ENCODE measurements at regions not wholly inside any gene's neighbourhood (a gene's known extent, or its start where the extent isn't known, plus 50 kb on each side); places are given as distances from the start of the nearest gene placed in this dataset.

DNA sequence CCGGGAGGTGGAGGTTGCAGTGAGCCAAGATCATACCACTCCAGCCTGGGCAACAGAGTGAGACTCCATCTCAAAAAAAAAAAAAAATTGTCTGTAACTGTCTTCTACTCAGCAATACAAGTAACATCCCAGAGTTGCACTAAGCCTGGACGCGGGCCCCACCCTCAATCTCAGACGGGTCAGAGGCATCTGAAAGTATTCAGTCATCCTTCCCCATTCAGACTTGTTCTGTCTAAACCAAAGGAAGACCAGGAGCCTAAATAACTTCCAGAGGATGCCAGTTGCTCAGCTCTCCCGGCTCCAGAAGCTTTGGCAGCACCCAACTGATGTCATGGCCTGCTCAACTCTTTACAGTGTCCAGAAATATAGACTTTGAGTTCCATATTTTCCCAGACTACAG, 218.6 kb downstream of the AUH start:
- Mint-ChIP-seq H3K27me3 (ENCODE audit: low read depth) (no peaks in the 10 kb centered on the region), H3K9me3 (peaks cover 6% of the 10 kb centered on the region), H3K27ac (no peak overlapping the region), H3K4me1 (peaks cover 3% of the 10 kb centered on the region), H3K36me3 (ENCODE audit: low read depth) (no peaks in the 10 kb centered on the region), H3K4me3 (no peak overlapping the region)
- TF ChIP-seq, protein P1, sequence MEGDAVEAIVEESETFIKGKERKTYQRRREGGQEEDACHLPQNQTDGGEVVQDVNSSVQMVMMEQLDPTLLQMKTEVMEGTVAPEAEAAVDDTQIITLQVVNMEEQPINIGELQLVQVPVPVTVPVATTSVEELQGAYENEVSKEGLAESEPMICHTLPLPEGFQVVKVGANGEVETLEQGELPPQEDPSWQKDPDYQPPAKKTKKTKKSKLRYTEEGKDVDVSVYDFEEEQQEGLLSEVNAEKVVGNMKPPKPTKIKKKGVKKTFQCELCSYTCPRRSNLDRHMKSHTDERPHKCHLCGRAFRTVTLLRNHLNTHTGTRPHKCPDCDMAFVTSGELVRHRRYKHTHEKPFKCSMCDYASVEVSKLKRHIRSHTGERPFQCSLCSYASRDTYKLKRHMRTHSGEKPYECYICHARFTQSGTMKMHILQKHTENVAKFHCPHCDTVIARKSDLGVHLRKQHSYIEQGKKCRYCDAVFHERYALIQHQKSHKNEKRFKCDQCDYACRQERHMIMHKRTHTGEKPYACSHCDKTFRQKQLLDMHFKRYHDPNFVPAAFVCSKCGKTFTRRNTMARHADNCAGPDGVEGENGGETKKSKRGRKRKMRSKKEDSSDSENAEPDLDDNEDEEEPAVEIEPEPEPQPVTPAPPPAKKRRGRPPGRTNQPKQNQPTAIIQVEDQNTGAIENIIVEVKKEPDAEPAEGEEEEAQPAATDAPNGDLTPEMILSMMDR (IDR thresholded peaks at IDR 0.05; ENCODE audit: unreplicated experiment in 3 of 3), result no peak

DNA sequence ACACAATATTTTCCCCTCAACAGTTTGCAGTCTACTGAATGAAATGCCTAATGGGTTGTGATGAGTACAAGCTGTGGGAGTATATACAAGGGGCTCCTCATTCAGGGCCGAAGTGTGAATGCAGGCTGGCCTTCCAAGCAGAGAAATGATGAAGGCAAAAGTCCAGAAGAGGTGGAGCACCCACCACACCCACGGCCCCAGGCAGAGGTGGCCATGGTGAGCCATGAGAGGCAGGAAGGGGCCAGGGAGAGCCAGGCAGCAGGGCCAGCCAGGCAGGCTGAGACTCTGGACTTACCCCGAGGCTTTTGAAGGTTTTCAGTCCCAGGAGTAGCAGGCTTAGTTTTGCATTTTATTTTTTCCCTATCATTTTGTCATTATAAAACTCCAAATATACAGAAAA, 218.1 kb downstream of the AUH start:
- peaks cover 9% of the 10 kb centered on the region for H3K9me3 Mint-ChIP-seq
- no peak overlapping the region for H3K27ac Mint-ChIP-seq
- TF ChIP-seq, protein P1 (IDR thresholded peaks at IDR 0.05; ENCODE audit: unreplicated experiment in 3 of 3), result no peak
- H3K27me3 Mint-ChIP-seq (ENCODE audit: low read depth), result no peaks in the 10 kb centered on the region
- peaks cover 3% of the 10 kb centered on the region for H3K4me1 Mint-ChIP-seq
- H3K4me3 Mint-ChIP-seq, result no peak overlapping the region
- H3K36me3 Mint-ChIP-seq (ENCODE audit: low read depth), result no peaks in the 10 kb centered on the region

DNA sequence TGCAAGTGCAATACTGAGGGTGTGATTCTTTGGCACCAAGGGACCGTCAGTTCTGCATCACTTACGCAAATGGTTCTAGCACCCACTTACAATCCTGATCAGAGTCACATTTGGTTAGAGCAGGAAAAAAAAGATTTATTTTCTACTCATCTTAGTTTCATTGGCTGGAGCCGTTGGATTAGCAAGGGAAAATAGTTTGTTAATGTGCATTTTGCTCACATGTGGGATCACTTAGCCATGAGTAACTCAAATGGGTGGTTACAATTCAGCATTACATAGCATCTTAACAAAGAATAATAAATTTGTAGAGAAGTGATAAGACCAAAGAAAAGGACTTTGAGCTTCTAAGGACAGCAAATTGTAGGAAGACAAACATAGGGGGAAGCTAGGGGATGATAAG, 216.9 kb downstream of the AUH start:
- Mint-ChIP-seq H3K4me1 (peaks cover 3% of the 10 kb centered on the region), H3K9me3 (peaks cover 9% of the 10 kb centered on the region), H3K27me3 (ENCODE audit: low read depth) (no peaks in the 10 kb centered on the region), H3K27ac (no peak overlapping the region), H3K36me3 (ENCODE audit: low read depth) (no peaks in the 10 kb centered on the region), H3K4me3 (no peak overlapping the region)
- TF ChIP-seq, protein P1 (IDR thresholded peaks at IDR 0.05; ENCODE audit: unreplicated experiment in 3 of 3), result no peak

DNA sequence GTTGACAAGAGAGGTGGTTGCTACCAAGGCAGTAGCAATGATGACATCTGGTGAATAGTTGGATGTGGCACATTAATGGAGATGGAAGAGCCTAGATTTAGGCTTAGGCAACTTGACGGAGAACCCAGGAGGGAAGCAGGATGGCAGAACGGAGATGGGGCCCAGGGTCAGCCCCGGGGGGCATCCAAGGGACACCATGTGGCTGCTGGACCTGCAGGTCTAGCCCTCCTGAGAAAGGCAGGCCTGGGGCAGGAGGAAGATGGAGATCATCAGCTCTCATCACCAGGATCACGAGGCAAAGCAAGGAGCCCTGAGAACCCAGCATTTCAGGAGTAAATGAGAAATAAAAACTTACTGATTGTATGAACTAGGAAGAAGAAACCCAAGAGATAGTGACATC, 216.2 kb downstream of the AUH start:
- H3K4me1 Mint-ChIP-seq, result peaks cover 3% of the 10 kb centered on the region
- no peaks in the 10 kb centered on the region for H3K36me3 Mint-ChIP-seq (ENCODE audit: low read depth)
- no peak overlapping the region for H3K4me3 Mint-ChIP-seq
- TF ChIP-seq, protein P1 (IDR thresholded peaks at IDR 0.05; ENCODE audit: unreplicated experiment in 3 of 3), result no peak
- H3K27me3 Mint-ChIP-seq (ENCODE audit: low read depth), result no peaks in the 10 kb centered on the region
- H3K27ac Mint-ChIP-seq, result no peak overlapping the region
- peaks cover 13% of the 10 kb centered on the region for H3K9me3 Mint-ChIP-seq

DNA sequence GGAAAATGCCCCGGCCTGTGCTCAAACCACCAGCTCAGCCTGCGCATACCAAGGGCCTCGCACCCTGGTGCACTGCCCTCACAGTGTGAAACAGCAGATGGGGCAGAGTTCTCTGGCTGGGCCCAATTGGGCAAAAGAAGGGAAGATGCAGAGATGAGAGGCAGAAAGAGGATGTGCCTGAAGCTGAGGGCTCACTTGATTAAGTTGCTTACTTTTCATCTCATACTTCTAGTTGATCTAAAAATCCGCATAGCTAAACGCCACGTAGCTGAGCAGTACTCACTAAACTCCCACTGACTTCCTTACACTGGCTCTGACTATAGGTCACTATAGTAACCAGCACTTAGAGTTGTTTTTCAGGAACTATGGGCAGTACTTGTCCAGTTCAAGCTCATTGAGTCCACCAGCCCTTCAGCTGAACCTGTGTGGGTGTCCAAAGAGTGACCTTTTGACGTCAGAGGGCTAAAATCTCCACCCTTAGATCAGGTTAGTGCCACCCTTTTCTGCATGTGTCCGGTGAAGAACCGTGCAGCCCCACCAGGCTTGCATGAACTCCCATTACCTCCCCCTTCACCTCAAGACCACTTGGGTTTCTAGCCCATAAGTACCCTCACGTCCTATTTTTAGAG, 215.2 kb downstream of the AUH start:
- Mint-ChIP-seq H3K36me3 (ENCODE audit: low read depth) (no peaks in the 10 kb centered on the region), H3K4me3 (no peak overlapping the region), H3K27ac (no peak overlapping the region), H3K4me1 (peaks cover 3% of the 10 kb centered on the region), H3K9me3 (peaks cover 18% of the 10 kb centered on the region), H3K27me3 (ENCODE audit: low read depth) (no peaks in the 10 kb centered on the region)
- TF ChIP-seq, protein P1 (IDR thresholded peaks at IDR 0.05; ENCODE audit: unreplicated experiment in 3 of 3), result no peak

DNA sequence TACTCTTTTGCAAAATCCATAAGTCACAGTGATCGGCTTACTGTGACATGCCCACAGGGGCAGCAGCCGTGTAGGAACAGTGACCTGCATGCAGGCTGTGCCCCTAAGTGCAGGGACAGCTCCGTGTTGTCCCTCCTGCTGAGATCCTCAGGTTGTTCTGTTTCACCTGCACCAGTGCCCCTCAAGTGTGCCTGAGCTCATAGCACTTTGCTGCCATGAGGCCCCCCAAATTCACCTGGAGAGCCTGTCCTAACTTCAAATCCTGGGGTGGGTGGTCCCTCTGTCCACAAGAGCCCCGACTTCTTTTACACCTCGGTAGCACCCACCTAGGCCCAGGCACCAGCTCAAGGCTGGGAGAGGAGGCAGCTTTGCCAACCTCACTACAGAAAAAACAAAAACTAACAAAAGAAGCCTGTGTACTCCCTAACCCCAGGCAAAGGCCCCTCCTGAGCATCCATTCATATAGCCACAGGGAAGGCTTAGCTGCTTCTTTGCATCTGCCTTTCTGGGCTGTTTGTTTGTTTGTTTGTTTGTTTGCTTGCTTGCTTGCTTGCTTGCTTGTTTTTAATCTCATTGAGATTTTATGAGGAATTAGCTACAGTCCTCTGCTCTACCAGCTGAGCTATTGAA, 214.5 kb downstream of the AUH start:
- H3K9me3 Mint-ChIP-seq, result peaks cover 18% of the 10 kb centered on the region
- H3K27me3 Mint-ChIP-seq (ENCODE audit: low read depth), result no peaks in the 10 kb centered on the region
- no peak overlapping the region for H3K4me3 Mint-ChIP-seq

More for the DNA sequence above, 214.5 kb downstream of the AUH start:
- Mint-ChIP-seq H3K27ac (no peak overlapping the region), H3K36me3 (ENCODE audit: low read depth) (no peaks in the 10 kb centered on the region), H3K4me1 (peaks cover under 1% of the 10 kb centered on the region)
- TF ChIP-seq, protein P1 (IDR thresholded peaks at IDR 0.05; ENCODE audit: unreplicated experiment in 3 of 3), result no peak

All from nephron (organoid).